B cell (primary cell): ENCODE measurements at regions not wholly inside any gene's neighbourhood (a gene's known extent, or its start where the extent isn't known, plus 50 kb on each side); places are given as distances from the start of the nearest gene placed in this dataset.

Experiments
- ATAC-seq: fragments of 200-7000 bp; cut with Tn5 transposase; one replicate; pipeline ENCODE4 v1.10.0; 2021; ENCODE audit warnings: low read depth, mild to moderate bottlenecking, moderate number of reproducible peaks, moderate library complexity
- CTCF ChIA-PET: fragments of 350-600 bp; sonication (Branson Sonifier 250); formaldehyde crosslinking; loops from one replicate; lab custom pipeline; 2021; ENCODE audit warnings: antibody characterized with exemption, inconsistent platforms; lab: Charles Lee
- POLR2A ChIA-PET: fragments of 350-600 bp; sonication (Branson Sonifier 250); formaldehyde crosslinking; loops from one replicate; lab custom pipeline; 2021; ENCODE audit warnings: antibody characterized with exemption; lab: Charles Lee
- DNase-seq: peaks from one replicate; pipeline ENCODE4 v3.0.0; 2013
- H2AFZ ChIP-seq: 2 replicates; pipeline ENCODE4 v1.6.1; 2012; ENCODE audit warnings: mild to moderate bottlenecking, low read depth, low read length; ENCODE audit not compliant: insufficient read depth, poor library complexity, severe bottlenecking
- H3K27ac ChIP-seq, 2 donors: 1 replicate in 1 of 2; 2 replicates in 1 of 2; pipeline ENCODE4 v1.5.1; 2012 to 2013; ENCODE audit warnings: low read length in 2 of 2, mild to moderate bottlenecking in 2 of 2, moderate library complexity in 1 of 2
- H3K27me3 ChIP-seq, 4 experiments: fragments of 200-600 bp in 1 of 4; sonication (generic) in 1 of 4; replicated peaks in 1 of 4; 1 replicate in 2 of 4; 2 replicates in 2 of 4; pipeline versions ENCODE4 v1.6.1 to v1.7.0; 2013 to 2016; ENCODE audit warnings: low read length in 3 of 4, mild to moderate bottlenecking in 2 of 4, mixed read lengths in 1 of 4, moderate library complexity in 1 of 4; ENCODE audit not compliant: insufficient read depth in 4 of 4, control insufficient read depth in 3 of 4; ENCODE audit errors: control extremely low read depth in 1 of 4
- H3K36me3 ChIP-seq, 2 experiments: replicated peaks in 1 of 2; 1 replicate in 1 of 2; 2 replicates in 1 of 2; pipeline versions ENCODE4 v1.6.1 to v1.7.1; 2013; ENCODE audit warnings: low read length in 1 of 2; ENCODE audit not compliant: insufficient read depth in 2 of 2, control insufficient read depth in 1 of 2; ENCODE audit errors: control extremely low read depth in 1 of 2, extremely low read depth in 1 of 2
- H3K4me1 ChIP-seq, 2 donors: fragments of 200-600 bp in 1 of 2; sonication (generic) in 1 of 2; 1 replicate in 1 of 2; 2 replicates in 1 of 2; pipeline versions ENCODE4 v1.5.1 to v1.6.1; 2013 to 2017; ENCODE audit warnings: low read length in 2 of 2; ENCODE audit not compliant: control insufficient read depth in 2 of 2, insufficient read depth in 2 of 2
- H3K4me2 ChIP-seq: replicated peaks from 2 replicates; pipeline ENCODE3; 2012; ENCODE audit warnings: mild to moderate bottlenecking, low read depth, low read length; ENCODE audit not compliant: poor library complexity, severe bottlenecking
- H3K4me3 ChIP-seq, 5 experiments: fragments of 200-600 bp in 1 of 5; sonication (generic) in 1 of 5; 1 replicate in 3 of 5; 2 replicates in 2 of 5; pipeline versions ENCODE4 v1.5.1 to v1.7.0; 2011 to 2016; ENCODE audit warnings: low read length in 4 of 5, mild to moderate bottlenecking in 4 of 5, low read depth in 2 of 5, control low read depth in 1 of 5, moderate library complexity in 1 of 5; ENCODE audit not compliant: insufficient read depth in 1 of 5; ENCODE audit errors: control extremely low read depth in 1 of 5, extremely low read depth in 1 of 5
- H3K79me2 ChIP-seq: fragments of 200-600 bp; sonication (generic); one replicate; pipeline ENCODE4 v1.6.0; 2016; ENCODE audit warnings: low read length; ENCODE audit not compliant: control insufficient read depth, insufficient read depth
- H3K9ac ChIP-seq: fragments of 200-600 bp; sonication (generic); 2 replicates; pipeline ENCODE4 v1.6.1; 2017; ENCODE audit warnings: mild to moderate bottlenecking, low read length, moderate library complexity
- H3K9me3 ChIP-seq, 3 donors: one replicate each; pipeline versions ENCODE4 v1.6.1 to v1.7.1; 2013; ENCODE audit warnings: low read length in 2 of 3; ENCODE audit not compliant: control insufficient read depth in 2 of 3, insufficient read depth in 1 of 3; ENCODE audit errors: control extremely low read depth in 1 of 3
- H4K20me1 ChIP-seq: 2 replicates; pipeline ENCODE4 v1.6.0; 2012; ENCODE audit warnings: mild to moderate bottlenecking, low read length; ENCODE audit not compliant: insufficient read depth, control insufficient read depth, poor library complexity, severe bottlenecking
- H3K27ac Mint-ChIP-seq: one replicate; pipeline ENCODE4 v1.8.0; 2021; ENCODE audit warnings: mixed read lengths
- H3K27me3 Mint-ChIP-seq: one replicate; pipeline ENCODE4 v1.8.0; 2021; ENCODE audit warnings: mixed read lengths
- H3K4me1 Mint-ChIP-seq: one replicate; pipeline ENCODE4 v1.8.0; 2021; ENCODE audit warnings: mixed read lengths
- H3K4me3 Mint-ChIP-seq: one replicate; pipeline ENCODE4 v1.8.0; 2021; ENCODE audit warnings: mixed read lengths
- H3K9me3 Mint-ChIP-seq: one replicate; pipeline ENCODE4 v1.8.0; 2022; ENCODE audit warnings: mixed read lengths; ENCODE audit not compliant: insufficient read depth
- EZH2 ChIP-seq: IDR thresholded peaks from 2 replicates; pipeline ENCODE4 v1.6.1; 2012; ENCODE audit warnings: borderline replicate concordance, low read depth, mild to moderate bottlenecking, moderate library complexity, low read length; ENCODE audit not compliant: insufficient read depth, poor library complexity, severe bottlenecking
- WGBS: methylation state at CpG from one replicate; pipeline ENCODE4 v1.1.5; 2013; ENCODE audit warnings: missing lambda C conversion rate; ENCODE audit not compliant: insufficient coverage; 5-methylcytosine and 5-hydroxymethylcytosine counted together
- intact Hi-C: fragments of 100-400 bp; cut with micrococcal nuclease; formaldehyde crosslinking; loops from one replicate; pipeline ENCODE4 v1.10.0; 2022
- TF ChIP-seq, protein P1 (sequence below): fragments of 200-600 bp; IDR thresholded peaks from one replicate; pipeline ENCODE4 v1.8.0; 2022; ENCODE audit warnings: antibody characterized with exemption, mild to moderate bottlenecking

DNA sequence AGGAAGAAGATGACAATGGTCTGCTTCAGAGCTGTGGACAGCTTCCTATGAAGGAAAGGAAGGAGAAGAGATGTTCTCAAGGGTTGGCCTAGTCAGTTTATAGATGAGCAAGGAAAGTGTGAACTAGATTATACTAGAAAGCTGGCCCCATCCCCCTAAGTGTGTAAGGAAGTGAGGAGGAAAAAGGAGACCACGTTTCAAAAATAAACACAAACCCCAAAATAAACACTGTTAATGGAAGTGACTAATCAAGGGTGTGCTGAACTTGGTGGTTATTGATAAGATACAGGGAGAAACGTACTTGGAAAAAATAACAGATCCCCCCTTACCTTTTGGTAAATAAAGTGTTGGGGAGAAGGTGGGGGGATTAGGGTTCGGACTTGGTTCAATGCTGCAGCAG is 267.1 kb downstream of the SOX9 start:
- ATAC-seq (no peak), DNase-seq (no peak)
- no peak overlapping the region for H3K27ac ChIP-seq
- peaks cover 0 to 2% (median 0%) of the 10 kb centered on the region in 4 experiments for H3K27me3 ChIP-seq
- no peaks in the 10 kb centered on the region for H3K9me3 ChIP-seq
- no peaks in the 10 kb centered on the region for H3K79me2 ChIP-seq
- Mint-ChIP-seq H3K9me3 (no peaks in the 10 kb centered on the region), H3K4me3 (no peak overlapping the region), H3K27ac (no peak overlapping the region), H3K27me3 (no peaks in the 10 kb centered on the region), H3K4me1 (peaks cover 5% of the 10 kb centered on the region)
- ChIA-PET CTCF (no interaction called here), POLR2A (no interaction called here)
- H2AFZ ChIP-seq = no peak overlapping the region
- no peak for TF ChIP-seq EZH2
- TF ChIP-seq, protein P1, sequence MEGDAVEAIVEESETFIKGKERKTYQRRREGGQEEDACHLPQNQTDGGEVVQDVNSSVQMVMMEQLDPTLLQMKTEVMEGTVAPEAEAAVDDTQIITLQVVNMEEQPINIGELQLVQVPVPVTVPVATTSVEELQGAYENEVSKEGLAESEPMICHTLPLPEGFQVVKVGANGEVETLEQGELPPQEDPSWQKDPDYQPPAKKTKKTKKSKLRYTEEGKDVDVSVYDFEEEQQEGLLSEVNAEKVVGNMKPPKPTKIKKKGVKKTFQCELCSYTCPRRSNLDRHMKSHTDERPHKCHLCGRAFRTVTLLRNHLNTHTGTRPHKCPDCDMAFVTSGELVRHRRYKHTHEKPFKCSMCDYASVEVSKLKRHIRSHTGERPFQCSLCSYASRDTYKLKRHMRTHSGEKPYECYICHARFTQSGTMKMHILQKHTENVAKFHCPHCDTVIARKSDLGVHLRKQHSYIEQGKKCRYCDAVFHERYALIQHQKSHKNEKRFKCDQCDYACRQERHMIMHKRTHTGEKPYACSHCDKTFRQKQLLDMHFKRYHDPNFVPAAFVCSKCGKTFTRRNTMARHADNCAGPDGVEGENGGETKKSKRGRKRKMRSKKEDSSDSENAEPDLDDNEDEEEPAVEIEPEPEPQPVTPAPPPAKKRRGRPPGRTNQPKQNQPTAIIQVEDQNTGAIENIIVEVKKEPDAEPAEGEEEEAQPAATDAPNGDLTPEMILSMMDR = no peak
- H3K4me3 ChIP-seq = no peak overlapping the region
- H3K9ac ChIP-seq = no peak overlapping the region
- WGBS = 40% methylated on average over 1 of the region's 3 CpGs
- H3K4me1 ChIP-seq = peaks cover 0 to 3% of the 10 kb centered on the region in 2 donors
- H4K20me1 ChIP-seq = no peaks in the 10 kb centered on the region
- intact Hi-C loops = no loop called here
- H3K4me2 ChIP-seq = no peak overlapping the region
- no peaks in the 10 kb centered on the region for H3K36me3 ChIP-seq

DNA sequence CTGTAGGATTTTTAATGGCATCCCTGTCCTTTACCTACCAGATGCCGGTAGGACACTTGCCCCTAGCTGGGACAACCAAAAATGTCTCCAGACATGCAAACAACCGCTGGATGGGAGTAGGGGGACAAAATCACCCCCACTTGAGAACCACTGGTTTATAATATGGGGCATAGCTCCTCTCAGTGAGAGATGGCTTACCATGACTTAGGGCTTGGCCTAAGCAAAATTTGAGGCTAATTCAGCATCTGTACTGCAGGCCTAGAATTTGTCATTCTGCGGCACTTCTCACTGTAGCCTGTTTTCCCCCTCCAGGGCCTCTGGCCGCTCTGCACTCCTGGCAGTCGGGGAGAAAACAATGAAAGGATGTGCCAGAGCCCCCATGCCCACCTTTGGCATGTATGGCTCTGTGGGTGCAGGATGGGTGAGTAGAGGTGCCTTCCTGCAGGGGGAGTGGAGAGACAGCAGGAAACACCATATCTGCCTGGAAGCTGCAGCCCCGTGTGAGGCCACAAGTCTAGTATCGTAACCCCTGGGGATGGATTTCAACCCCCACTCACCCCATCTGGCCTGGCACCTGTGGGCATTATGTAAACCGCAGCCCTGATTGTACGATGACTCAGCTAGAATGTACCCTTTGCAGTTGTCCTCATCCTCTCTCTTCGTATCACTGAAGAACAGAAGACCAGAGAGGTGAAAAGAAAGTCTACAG is 268.1 kb downstream of the SOX9 start:
- intact Hi-C loops = no loop called here
- Histone ChIP-seq H3K4me2 (no peak overlapping the region), H3K4me3 (no peak overlapping the region), H3K27me3 (peaks cover 0 to 2% (median 0%) of the 10 kb centered on the region in 4 experiments), H3K4me1 (peaks cover 0 to 3% of the 10 kb centered on the region in 2 donors), H4K20me1 (no peaks in the 10 kb centered on the region), H2AFZ (no peak overlapping the region), H3K79me2 (no peaks in the 10 kb centered on the region), H3K36me3 (no peaks in the 10 kb centered on the region), H3K9ac (no peak overlapping the region), H3K27ac (no peak overlapping the region), H3K9me3 (no peaks in the 10 kb centered on the region)
- Mint-ChIP-seq H3K9me3 (no peaks in the 10 kb centered on the region), H3K27me3 (no peaks in the 10 kb centered on the region), H3K27ac (no peak overlapping the region), H3K4me3 (no peak overlapping the region), H3K4me1 (peaks cover 5% of the 10 kb centered on the region)
- POLR2A ChIA-PET = no interaction called here
- CTCF ChIA-PET = no interaction called here
- DNase-seq = no peak
- TF ChIP-seq, protein P1 = no peak
- no peak for TF ChIP-seq EZH2
- ATAC-seq = no peak
- 69% methylated on average over 4 of the region's 10 CpGs for WGBS
